ENCODE measurements at regions not wholly inside any gene's neighbourhood (a gene's known extent, or its start where the extent isn't known, plus 50 kb on each side); places are given as distances from the start of the nearest gene placed in this dataset.

DNA sequence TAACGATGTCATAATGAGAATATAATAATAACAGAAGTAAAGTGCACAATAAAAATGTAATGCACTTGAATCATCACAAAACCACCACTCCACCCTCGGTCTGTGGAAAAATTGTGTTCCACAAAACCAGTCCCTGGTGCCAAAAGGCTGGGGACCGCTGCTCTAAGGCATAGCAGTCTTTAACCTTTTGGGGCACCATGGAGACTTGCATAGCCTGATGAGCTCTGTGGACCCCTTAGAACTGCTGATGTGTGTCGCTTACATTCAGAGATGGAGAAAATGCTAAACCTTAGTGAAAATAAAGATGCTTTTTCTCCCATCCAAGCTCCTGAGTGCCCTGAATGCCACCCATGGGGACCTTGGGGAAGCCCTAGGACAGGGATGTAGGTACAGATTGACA is 87.6 kb upstream of the SEPTIN5 start:
- WGBS, result 91% methylated on average over 3 of the region's 4 CpGs
- peaks cover 18% of the 10 kb centered on the region for H3K4me1 ChIP-seq (ENCODE audit: insufficient read depth, low read length)
- H3K9me3 ChIP-seq (ENCODE audit: insufficient read depth, low read depth, low read length), result no peaks in the 10 kb centered on the region

DNA sequence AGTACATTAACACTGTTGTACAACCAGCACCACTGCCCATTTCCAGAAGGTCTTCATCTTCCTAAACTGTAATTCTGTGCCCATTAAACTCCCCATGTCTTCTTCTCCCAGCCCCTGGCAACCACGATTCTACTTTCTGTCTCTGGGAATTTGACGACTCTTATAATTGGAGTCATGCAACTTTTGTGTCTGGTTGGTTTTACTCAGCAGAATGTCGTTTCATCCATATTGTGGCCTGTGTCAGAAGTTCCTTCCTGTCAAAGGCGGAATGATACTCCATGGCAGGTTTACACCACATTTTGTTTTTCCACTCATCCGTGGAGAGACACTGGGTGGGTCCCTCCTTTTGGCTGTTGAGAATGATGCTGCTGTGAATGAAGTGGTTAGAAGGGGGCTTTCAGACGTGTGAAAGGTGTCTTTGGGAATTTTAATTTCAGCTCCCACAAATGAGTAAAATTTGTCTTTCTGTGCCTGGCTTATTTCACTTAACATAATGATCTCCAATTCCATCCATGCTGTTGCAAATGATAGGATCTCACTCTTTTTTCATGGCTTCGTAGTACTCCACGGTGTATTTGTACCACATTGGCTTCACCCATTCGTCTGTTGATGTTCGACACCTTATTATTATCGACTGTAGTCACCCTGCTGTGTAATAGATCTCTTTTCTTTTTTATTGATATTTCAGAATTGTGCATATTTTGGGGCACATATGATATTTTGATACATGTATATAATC is 86.1 kb upstream of the SEPTIN5 start:
- WGBS, result 91% methylated on average over 10 of the region's 11 CpGs
- no peak overlapping the region for H3K4me3 ChIP-seq (ENCODE audit: low read length)
- H3K9me3 ChIP-seq (ENCODE audit: insufficient read depth, low read depth, low read length), result no peaks in the 10 kb centered on the region
- H3K9ac ChIP-seq (ENCODE audit: low read depth, low read length), result no peak overlapping the region
- no peaks in the 10 kb centered on the region for H3K36me3 ChIP-seq (ENCODE audit: insufficient read depth, low read length)
- no peaks in the 10 kb centered on the region for H3K27me3 ChIP-seq (ENCODE audit: insufficient read depth, low read length)
- peaks cover 6% of the 10 kb centered on the region; the same call in 1 of the 2 replicates for H3K4me1 ChIP-seq (ENCODE audit: insufficient read depth, low read length)
- no peak overlapping the region for H3K27ac ChIP-seq (ENCODE audit: low read depth, low read length)

More for the DNA sequence above, 87.6 kb upstream of the SEPTIN5 start:
- no peak overlapping the region for H3K9ac ChIP-seq (ENCODE audit: low read depth, low read length)
- no peaks in the 10 kb centered on the region for H3K36me3 ChIP-seq (ENCODE audit: insufficient read depth, low read length)
- H3K27ac ChIP-seq (ENCODE audit: low read depth, low read length), result no peak overlapping the region
- H3K4me3 ChIP-seq (ENCODE audit: low read length), result no peak overlapping the region
- no peaks in the 10 kb centered on the region for H3K27me3 ChIP-seq (ENCODE audit: insufficient read depth, low read length)

DNA sequence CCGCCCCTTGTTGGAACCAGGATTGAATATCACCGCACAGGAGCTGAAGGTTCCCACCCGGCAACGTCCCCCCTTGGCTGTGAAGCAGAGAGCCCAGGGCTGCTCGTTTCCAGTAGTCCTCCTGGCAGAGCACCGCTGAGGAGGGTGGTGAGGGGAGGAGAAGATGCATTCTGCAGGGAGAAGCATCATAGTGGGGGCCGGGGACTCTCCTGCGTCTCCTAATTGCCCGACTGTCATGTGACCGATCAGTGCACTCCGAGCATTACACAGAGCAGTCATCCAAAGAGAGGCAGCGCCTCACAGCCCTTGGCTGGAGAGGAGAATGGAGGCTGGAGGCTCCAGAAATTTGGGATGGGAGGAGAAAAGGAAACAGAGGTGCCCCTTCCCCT is 85.0 kb upstream of the SEPTIN5 start:
- Histone ChIP-seq H3K9ac (ENCODE audit: low read depth, low read length) (0 out of 2 replicates have a peak overlapping the region, but pooled peaks have one; percentile 13), H3K4me1 (ENCODE audit: insufficient read depth, low read length) (peaks cover 6% of the 10 kb centered on the region; the same call in 1 of the 2 replicates), H3K9me3 (ENCODE audit: insufficient read depth, low read depth, low read length) (no peaks in the 10 kb centered on the region), H3K27ac (ENCODE audit: low read depth, low read length) (no peak overlapping the region), H3K27me3 (ENCODE audit: insufficient read depth, low read length) (no peaks in the 10 kb centered on the region), H3K36me3 (ENCODE audit: insufficient read depth, low read length) (no peaks in the 10 kb centered on the region), H3K4me3 (ENCODE audit: low read length) (no peak overlapping the region)
- 83% methylated on average over 12 of the region's 12 CpGs for WGBS

DNA sequence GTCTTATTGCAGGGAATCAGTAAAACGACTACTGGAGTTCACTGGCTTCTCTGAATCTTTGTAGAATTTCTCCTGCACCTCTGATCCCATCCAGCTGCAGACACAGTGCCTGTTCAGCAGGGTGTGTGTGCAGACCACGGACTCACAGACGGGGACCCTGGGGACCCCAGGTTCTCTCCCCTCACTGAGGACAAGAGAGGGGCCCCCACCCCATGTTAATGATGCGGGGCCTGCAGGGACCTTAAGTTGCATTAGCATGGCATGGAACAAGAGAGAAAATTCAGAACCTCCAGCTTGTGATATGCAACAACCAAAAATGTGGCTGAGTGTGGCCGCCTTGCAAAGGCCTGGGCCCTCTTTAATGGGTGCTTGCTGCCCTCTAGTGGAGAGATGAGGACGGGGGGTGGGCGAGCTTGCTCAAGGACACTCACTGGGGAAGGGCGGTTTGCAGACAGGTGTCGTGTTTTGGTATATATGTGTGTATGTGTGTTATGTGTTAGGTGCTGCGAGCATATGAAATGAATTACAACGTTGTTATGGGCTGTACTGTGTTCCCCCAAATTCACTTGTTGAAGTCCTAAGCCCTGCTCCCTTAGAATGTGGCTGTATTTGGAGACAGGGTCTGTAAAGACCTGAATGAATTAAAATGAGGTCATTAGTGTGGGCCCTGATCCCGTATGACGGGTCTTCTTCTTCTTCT is 84.4 kb upstream of the SEPTIN5 start:
- H3K27ac ChIP-seq (ENCODE audit: low read depth, low read length), result no peak overlapping the region
- no peaks in the 10 kb centered on the region for H3K27me3 ChIP-seq (ENCODE audit: insufficient read depth, low read length)
- 23% methylated on average over 11 of the region's 13 CpGs for WGBS
- no peaks in the 10 kb centered on the region for H3K9me3 ChIP-seq (ENCODE audit: insufficient read depth, low read depth, low read length)
- H3K4me1 ChIP-seq (ENCODE audit: insufficient read depth, low read length), result peaks cover 6% of the 10 kb centered on the region; the same call in 1 of the 2 replicates
- 0 out of 2 replicates have a peak overlapping the region, but pooled peaks have one; percentile 13 for H3K9ac ChIP-seq (ENCODE audit: low read depth, low read length)
- no peaks in the 10 kb centered on the region for H3K36me3 ChIP-seq (ENCODE audit: insufficient read depth, low read length)
- no peak overlapping the region for H3K4me3 ChIP-seq (ENCODE audit: low read length)

DNA sequence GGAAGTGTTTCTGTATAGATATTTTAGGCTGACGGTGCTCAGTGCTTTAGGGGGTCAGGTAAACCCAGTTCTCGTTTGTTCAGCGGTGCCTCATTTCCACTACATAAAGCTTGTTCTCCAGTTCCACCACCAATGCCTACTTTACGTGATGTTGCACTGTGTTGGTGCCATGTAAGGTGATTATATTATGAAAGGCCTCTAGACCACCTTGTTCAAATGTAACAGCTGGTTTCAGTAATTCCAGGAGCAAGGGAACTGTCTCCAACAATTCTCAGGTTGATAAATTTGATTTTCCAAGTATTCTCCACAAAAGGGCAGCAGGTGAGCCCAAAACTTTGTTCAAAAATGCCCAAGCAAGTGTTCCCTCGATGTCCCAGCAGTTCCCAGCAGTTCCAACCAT is 83.7 kb upstream of the SEPTIN5 start:
- Histone ChIP-seq H3K4me1 (ENCODE audit: insufficient read depth, low read length) (peaks cover 6% of the 10 kb centered on the region; the same call in 1 of the 2 replicates), H3K4me3 (ENCODE audit: low read length) (no peak overlapping the region), H3K27ac (ENCODE audit: low read depth, low read length) (no peak overlapping the region), H3K9me3 (ENCODE audit: insufficient read depth, low read depth, low read length) (no peaks in the 10 kb centered on the region), H3K9ac (ENCODE audit: low read depth, low read length) (no peak overlapping the region), H3K27me3 (ENCODE audit: insufficient read depth, low read length) (no peaks in the 10 kb centered on the region), H3K36me3 (ENCODE audit: insufficient read depth, low read length) (no peaks in the 10 kb centered on the region)
- 86% methylated on average over 4 of the region's 5 CpGs for WGBS

DNA sequence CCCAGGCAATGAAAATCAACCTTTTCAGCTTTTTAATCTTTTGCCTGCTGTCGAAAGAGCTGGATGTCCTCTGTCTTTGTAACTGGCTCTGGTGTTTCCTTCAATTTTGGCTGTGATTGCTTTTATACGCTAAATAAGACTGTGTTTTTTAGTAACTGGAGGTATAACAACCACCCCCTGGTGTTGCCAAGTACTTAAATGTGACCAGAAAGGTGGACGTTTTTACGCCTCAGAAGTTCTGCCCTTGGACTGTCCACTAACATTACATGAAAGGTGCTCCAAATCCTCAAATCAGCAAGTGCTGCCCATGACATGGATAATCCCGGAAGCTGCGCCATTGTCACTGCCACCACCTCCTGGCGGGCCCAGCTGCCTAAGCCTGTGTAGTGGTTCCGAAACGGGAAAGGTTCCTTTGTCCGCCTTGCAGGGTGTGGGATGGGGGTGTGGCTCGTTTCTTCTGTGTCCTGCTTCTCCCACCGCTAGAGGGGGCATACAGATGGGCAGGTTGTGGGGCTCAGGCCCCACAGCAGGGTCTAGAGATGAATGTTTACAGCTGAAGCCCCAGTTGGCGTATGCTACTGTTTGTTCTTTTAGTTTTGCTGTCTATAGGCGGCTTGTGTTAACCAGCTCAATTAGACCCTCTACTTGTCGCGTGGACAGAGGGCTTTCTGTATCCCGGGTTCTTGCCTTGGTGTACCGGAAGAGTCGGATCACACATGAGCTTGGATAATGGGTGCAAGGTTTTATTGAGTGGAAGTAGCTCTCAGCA is 82.2 kb upstream of the SEPTIN5 start:
- Histone ChIP-seq H3K9ac (ENCODE audit: low read depth, low read length) (no peak overlapping the region), H3K27ac (ENCODE audit: low read depth, low read length) (no peak overlapping the region), H3K27me3 (ENCODE audit: insufficient read depth, low read length) (no peaks in the 10 kb centered on the region), H3K4me3 (ENCODE audit: low read length) (no peak overlapping the region), H3K36me3 (ENCODE audit: insufficient read depth, low read length) (no peaks in the 10 kb centered on the region), H3K4me1 (ENCODE audit: insufficient read depth, low read length) (peaks cover 6% of the 10 kb centered on the region; the same call in 1 of the 2 replicates), H3K9me3 (ENCODE audit: insufficient read depth, low read depth, low read length) (no peaks in the 10 kb centered on the region)
- 66% methylated on average over 19 of the region's 19 CpGs for WGBS

DNA sequence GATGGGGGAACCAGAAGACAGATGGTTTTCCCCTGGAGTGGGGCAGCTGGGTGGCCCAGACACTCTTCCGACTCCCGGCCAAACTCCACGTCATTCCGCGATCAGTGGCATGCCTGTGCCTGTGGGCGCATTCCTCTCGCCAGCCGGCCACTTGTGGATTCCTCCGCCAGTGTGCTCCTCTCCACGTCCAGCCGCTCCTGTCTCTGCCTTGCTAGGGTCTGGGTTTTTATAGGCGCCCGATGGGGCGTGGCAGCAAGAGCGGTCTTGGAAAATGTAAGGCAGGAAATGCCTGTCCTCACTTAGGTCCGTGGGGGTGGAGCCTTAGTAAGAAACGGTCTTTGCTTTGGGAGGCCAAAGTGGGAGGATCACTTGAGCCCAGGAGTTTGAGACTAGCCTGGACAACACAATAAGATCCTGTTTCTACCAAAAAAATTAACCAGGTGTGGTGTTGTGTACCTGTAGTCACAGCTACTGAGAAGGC is 81.6 kb upstream of the SEPTIN5 start:
- Histone ChIP-seq H3K27me3 (ENCODE audit: insufficient read depth, low read length) (no peaks in the 10 kb centered on the region), H3K27ac (ENCODE audit: low read depth, low read length) (no peak overlapping the region), H3K4me3 (ENCODE audit: low read length) (no peak overlapping the region), H3K4me1 (ENCODE audit: insufficient read depth, low read length) (peaks cover 6% of the 10 kb centered on the region; the same call in 1 of the 2 replicates), H3K9ac (ENCODE audit: low read depth, low read length) (no peak overlapping the region), H3K9me3 (ENCODE audit: insufficient read depth, low read depth, low read length) (no peaks in the 10 kb centered on the region), H3K36me3 (ENCODE audit: insufficient read depth, low read length) (no peaks in the 10 kb centered on the region)
- 91% methylated on average over 17 of the region's 17 CpGs for WGBS

DNA sequence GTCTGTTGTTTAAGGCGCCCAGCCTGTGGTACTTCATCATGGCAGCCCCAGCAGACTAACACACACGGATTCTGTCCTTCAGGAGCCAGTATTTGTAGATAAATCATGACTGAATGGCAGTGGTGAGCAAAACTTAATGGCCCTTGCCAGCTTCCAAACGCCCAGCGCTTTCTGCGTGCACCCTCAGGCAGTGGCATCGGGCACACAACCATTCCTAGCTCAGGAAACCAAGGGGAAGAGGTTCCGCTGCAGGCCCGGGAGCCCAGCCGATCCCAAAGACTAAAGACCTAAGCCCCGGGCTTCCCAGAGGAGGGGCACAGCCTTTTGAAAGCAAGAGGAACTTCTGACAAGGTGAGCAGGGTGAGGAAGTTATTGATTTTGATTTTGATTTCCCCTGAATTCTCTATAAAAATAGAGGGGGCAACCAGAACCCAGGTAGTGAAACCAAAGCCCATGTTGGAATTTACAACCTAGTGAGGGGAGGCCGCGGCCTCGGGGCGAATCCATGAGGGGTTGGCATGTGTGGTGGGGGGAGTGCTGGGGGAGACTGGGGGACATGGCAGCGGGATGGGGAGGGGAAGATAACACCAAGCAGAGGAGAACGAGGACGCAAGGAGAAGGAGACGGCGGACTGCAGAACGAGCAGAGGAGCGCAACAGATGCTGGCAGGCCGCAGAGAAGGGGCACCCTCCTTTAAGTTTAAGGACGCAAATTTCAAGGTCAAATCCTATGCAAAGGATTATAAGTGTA is 79.9 kb upstream of the SEPTIN5 start:
- Histone ChIP-seq H3K27me3 (ENCODE audit: insufficient read depth, low read length) (no peaks in the 10 kb centered on the region), H3K4me3 (ENCODE audit: low read length) (no peak overlapping the region), H3K9ac (ENCODE audit: low read depth, low read length) (no peak overlapping the region), H3K27ac (ENCODE audit: low read depth, low read length) (no peak overlapping the region), H3K36me3 (ENCODE audit: insufficient read depth, low read length) (no peaks in the 10 kb centered on the region), H3K9me3 (ENCODE audit: insufficient read depth, low read depth, low read length) (no peaks in the 10 kb centered on the region), H3K4me1 (ENCODE audit: insufficient read depth, low read length) (peaks cover 4% of the 10 kb centered on the region; the same call in 1 of the 2 replicates)
- WGBS, result 91% methylated on average over 23 of the region's 23 CpGs

DNA sequence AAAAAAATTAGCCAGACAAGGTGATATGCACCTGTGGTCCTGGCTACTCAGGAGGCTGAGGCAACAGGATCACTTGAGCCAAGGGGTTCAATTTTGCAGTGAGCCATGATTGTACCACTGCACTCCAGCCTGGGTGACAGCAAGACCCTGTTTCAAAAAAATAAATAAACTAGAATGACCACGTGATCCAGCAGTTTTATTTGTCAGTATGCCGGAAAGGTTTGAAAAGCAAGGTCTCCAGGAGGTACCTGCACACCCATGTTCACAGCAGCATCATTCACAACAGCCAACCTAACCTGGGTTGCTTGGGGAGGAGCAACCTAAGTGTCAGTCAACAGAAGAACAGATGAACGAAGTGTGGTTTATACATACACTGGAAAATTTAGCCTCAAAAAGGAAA is 78.7 kb upstream of the SEPTIN5 start:
- Histone ChIP-seq H3K9me3 (ENCODE audit: insufficient read depth, low read depth, low read length) (no peaks in the 10 kb centered on the region), H3K27ac (ENCODE audit: low read depth, low read length) (no peak overlapping the region), H3K4me1 (ENCODE audit: insufficient read depth, low read length) (no peaks in the 10 kb centered on the region), H3K9ac (ENCODE audit: low read depth, low read length) (no peak overlapping the region), H3K27me3 (ENCODE audit: insufficient read depth, low read length) (no peaks in the 10 kb centered on the region; the same call in 1 of the 2 replicates), H3K4me3 (ENCODE audit: low read length) (no peak overlapping the region), H3K36me3 (ENCODE audit: insufficient read depth, low read length) (no peaks in the 10 kb centered on the region)
- 89% methylated on average over 3 of the region's 3 CpGs for WGBS

DNA sequence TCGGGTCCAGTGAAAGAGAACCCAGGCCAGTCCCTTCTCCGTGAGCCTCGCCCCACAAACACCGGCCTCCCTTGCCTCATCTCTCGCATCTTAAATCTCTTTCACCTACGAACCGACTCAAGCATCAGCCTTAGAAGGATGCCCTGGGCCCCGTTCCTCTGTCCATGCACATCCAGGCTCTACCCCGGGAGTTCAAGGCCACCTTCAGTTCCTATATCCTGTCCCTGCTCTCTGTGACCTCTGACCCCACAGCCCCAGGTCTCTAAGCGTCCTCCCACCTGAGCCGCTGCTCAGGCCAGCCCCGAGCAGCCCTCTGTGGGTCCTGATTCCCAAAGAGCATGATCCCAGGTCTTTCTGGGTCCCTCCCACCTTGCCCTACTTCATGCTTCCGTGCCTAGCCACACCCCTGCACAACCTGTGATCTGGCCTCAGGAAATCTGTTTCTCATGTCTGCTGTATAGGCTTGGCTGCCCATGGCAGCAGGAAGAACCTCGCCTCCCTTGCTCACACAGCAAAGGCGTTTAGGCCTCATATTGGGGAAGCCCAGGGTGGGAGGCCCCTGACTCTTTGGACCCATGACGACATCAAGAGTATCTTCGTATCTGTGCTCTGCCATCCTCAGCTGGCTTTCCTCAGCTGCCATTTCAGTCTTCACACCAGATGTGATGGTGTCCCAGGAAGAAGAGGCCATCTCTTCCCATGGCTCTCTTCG is 77.5 kb upstream of the SEPTIN5 start:
- Histone ChIP-seq H3K4me1 (ENCODE audit: insufficient read depth, low read length) (no peaks in the 10 kb centered on the region), H3K9ac (ENCODE audit: low read depth, low read length) (no peak overlapping the region), H3K27me3 (ENCODE audit: insufficient read depth, low read length) (peaks cover 3% of the 10 kb centered on the region; the same call in 1 of the 2 replicates), H3K9me3 (ENCODE audit: insufficient read depth, low read depth, low read length) (no peaks in the 10 kb centered on the region), H3K36me3 (ENCODE audit: insufficient read depth, low read length) (no peaks in the 10 kb centered on the region), H3K4me3 (ENCODE audit: low read length) (no peak overlapping the region), H3K27ac (ENCODE audit: low read depth, low read length) (no peak overlapping the region)
- WGBS, result 93% methylated on average over 18 of the region's 18 CpGs
